Liver (tissue), 8 donors: ENCODE measurements at regions not wholly inside any gene's neighbourhood (a gene's known extent, or its start where the extent isn't known, plus 50 kb on each side); places are given as distances from the start of the nearest gene placed in this dataset.

Source experiments
- DNase-seq: peaks from one replicate; pipeline ENCODE4 v3.0.0-alpha.2; 2017; ENCODE audit warnings: low spot score
- H3K27ac ChIP-seq, 2 donors: one replicate each; pipeline ENCODE4 v1.7.0; 2013; ENCODE audit warnings: inconsistent platforms in 2 of 2, low read length in 2 of 2, control low read depth in 1 of 2, low read depth in 1 of 2, mild to moderate bottlenecking in 1 of 2
- H3K27me3 ChIP-seq, 4 donors: one replicate each; pipeline versions ENCODE4 v1.6.1 to v1.7.0; 2013; ENCODE audit warnings: low read length in 3 of 4, inconsistent platforms in 1 of 4, mild to moderate bottlenecking in 1 of 4, moderate library complexity in 1 of 4; ENCODE audit not compliant: control insufficient read depth in 4 of 4, insufficient read depth in 4 of 4
- H3K36me3 ChIP-seq, 4 donors: one replicate each; pipeline versions ENCODE4 v1.6.1 to v1.7.0; 2013; ENCODE audit warnings: low read length in 3 of 4, mild to moderate bottlenecking in 3 of 4, low read depth in 1 of 4, moderate library complexity in 1 of 4; ENCODE audit not compliant: control insufficient read depth in 4 of 4, insufficient read depth in 3 of 4
- H3K4me1 ChIP-seq, 4 donors: one replicate each; pipeline versions ENCODE4 v1.6.1 to v1.7.0; 2013; ENCODE audit warnings: low read length in 3 of 4, mild to moderate bottlenecking in 3 of 4, moderate library complexity in 1 of 4; ENCODE audit not compliant: control insufficient read depth in 4 of 4, insufficient read depth in 4 of 4
- H3K4me3 ChIP-seq, 3 donors: one replicate each; pipeline versions ENCODE4 v1.6.1 to v1.7.0; 2013; ENCODE audit warnings: low read length in 3 of 3, control low read depth in 1 of 3, low read depth in 1 of 3, mild to moderate bottlenecking in 1 of 3
- H3K9ac ChIP-seq, 2 donors: one replicate each; pipeline ENCODE4 v1.7.0; 2013; ENCODE audit warnings: low read length in 2 of 2, mild to moderate bottlenecking in 2 of 2, moderate library complexity in 2 of 2, control low read depth in 1 of 2, low read depth in 1 of 2
- H3K9me3 ChIP-seq, 4 donors: one replicate each; pipeline versions ENCODE4 v1.6.1 to v1.7.0; 2013; ENCODE audit warnings: low read length in 3 of 4; ENCODE audit not compliant: control insufficient read depth in 4 of 4
- ATF3 ChIP-seq: IDR thresholded peaks from 2 replicates; pipeline ENCODE4 v1.6.1; 2016; ENCODE audit warnings: antibody characterized with exemption
- EGR1 ChIP-seq, 2 donors: IDR thresholded peaks; 2 replicates each; pipeline ENCODE4 v1.6.1; 2016 to 2018; ENCODE audit warnings: antibody characterized with exemption in 2 of 2, low read depth in 2 of 2
- FOXA2 ChIP-seq: IDR thresholded peaks from 2 replicates; pipeline ENCODE4 v1.6.1; 2016; ENCODE audit warnings: antibody characterized with exemption
- GABPA ChIP-seq, 2 donors: IDR thresholded peaks in 1 of 2; conservative IDR thresholded peaks in 1 of 2; 2 replicates each; pipeline ENCODE4 v1.6.1; 2016; ENCODE audit warnings: antibody characterized with exemption in 2 of 2, mild to moderate bottlenecking in 1 of 2, moderate library complexity in 1 of 2
- HNF4G ChIP-seq: IDR thresholded peaks from 2 replicates; pipeline ENCODE4 v1.6.1; 2016; ENCODE audit warnings: antibody characterized with exemption
- JUND ChIP-seq, 2 donors: IDR thresholded peaks; 2 replicates each; pipeline ENCODE4 v1.6.1; 2016; ENCODE audit warnings: antibody characterized with exemption in 2 of 2
- NR2F2 ChIP-seq: IDR thresholded peaks from 2 replicates; pipeline ENCODE4 v1.6.1; 2016; ENCODE audit warnings: antibody characterized with exemption
- RAD21 ChIP-seq, 2 donors: IDR thresholded peaks; 2 replicates each; pipeline ENCODE4 v1.6.1; 2016; ENCODE audit warnings: antibody characterized with exemption in 2 of 2, mild to moderate bottlenecking in 2 of 2
- REST ChIP-seq: IDR thresholded peaks from 2 replicates; pipeline ENCODE4 v1.6.1; 2016; ENCODE audit warnings: antibody characterized with exemption, mild to moderate bottlenecking
- RXRA ChIP-seq, 2 donors: IDR thresholded peaks; 2 replicates each; pipeline ENCODE4 v1.6.1; 2017 to 2018; ENCODE audit warnings: antibody characterized with exemption in 2 of 2, mild to moderate bottlenecking in 1 of 2
- SP1 ChIP-seq: IDR thresholded peaks from 2 replicates; pipeline ENCODE4 v1.6.1; 2018; ENCODE audit warnings: antibody characterized with exemption, mild to moderate bottlenecking
- TAF1 ChIP-seq: conservative IDR thresholded peaks from 2 replicates; pipeline ENCODE4 v1.6.1; 2016; ENCODE audit warnings: antibody characterized with exemption, mild to moderate bottlenecking
- YY1 ChIP-seq: IDR thresholded peaks from 2 replicates; pipeline ENCODE4 v1.6.1; 2016; ENCODE audit warnings: antibody characterized with exemption, mild to moderate bottlenecking
- ZBTB33 ChIP-seq: IDR thresholded peaks from 2 replicates; pipeline ENCODE4 v1.6.1; 2016; ENCODE audit warnings: antibody characterized with exemption
- WGBS: extraction: QIAGEN DNeasy Blood & Tissue Kit; methylation state at CpG from one replicate; pipeline ENCODE4 v1.1.7; 2013; 5-methylcytosine and 5-hydroxymethylcytosine counted together
- TF ChIP-seq, protein P1 (sequence below): fragments of 150-350 bp; IDR thresholded peaks from 2 replicates; pipeline ENCODE4 v1.5.1; 2017; ENCODE audit warnings: improper control_type of control experiment, low read depth, low read length; ENCODE audit not compliant: missing input control
- TF ChIP-seq, protein P2 (sequence below): IDR thresholded peaks from 2 replicates; pipeline ENCODE4 v1.6.1; 2016; ENCODE audit warnings: antibody characterized with exemption
- donor health status: healthy.
- donor health status: healthy.
- donor health status: healthy.
- donor health status: healthy.
- donor health status: healthy.

GRCh38 chr6:139470997-139471396 lies 96.5 kb upstream of the CITED2 start:
- H3K27ac ChIP-seq, result no peak overlapping the region
- H3K27me3 ChIP-seq, result no peaks in the 10 kb centered on the region
- H3K36me3 ChIP-seq, result no peaks in the 10 kb centered on the region
- no peak for DNase-seq
- H3K9ac ChIP-seq, result no peak overlapping the region
- peaks cover 3 to 36% (median 19%) of the 10 kb centered on the region in 4 donors for H3K4me1 ChIP-seq
- no peak overlapping the region for H3K4me3 ChIP-seq
- 94% methylated on average over 8 of the region's 8 CpGs for WGBS
- H3K9me3 ChIP-seq, result no peaks in the 10 kb centered on the region
- TF ChIP-seq NR2F2 (no peak), GABPA (IDR thresholded peaks at IDR 0.05 in 1 of 2, conservative IDR thresholded peaks at IDR 0.05 in 1 of 2) (no peak), ZBTB33 (no peak), TAF1 (no peak), FOXA2 (no peak), RXRA (IDR thresholded peaks at IDR 0.05) (no peak), YY1 (no peak), JUND (IDR thresholded peaks at IDR 0.05) (no peak)
- TF ChIP-seq, protein P1, sequence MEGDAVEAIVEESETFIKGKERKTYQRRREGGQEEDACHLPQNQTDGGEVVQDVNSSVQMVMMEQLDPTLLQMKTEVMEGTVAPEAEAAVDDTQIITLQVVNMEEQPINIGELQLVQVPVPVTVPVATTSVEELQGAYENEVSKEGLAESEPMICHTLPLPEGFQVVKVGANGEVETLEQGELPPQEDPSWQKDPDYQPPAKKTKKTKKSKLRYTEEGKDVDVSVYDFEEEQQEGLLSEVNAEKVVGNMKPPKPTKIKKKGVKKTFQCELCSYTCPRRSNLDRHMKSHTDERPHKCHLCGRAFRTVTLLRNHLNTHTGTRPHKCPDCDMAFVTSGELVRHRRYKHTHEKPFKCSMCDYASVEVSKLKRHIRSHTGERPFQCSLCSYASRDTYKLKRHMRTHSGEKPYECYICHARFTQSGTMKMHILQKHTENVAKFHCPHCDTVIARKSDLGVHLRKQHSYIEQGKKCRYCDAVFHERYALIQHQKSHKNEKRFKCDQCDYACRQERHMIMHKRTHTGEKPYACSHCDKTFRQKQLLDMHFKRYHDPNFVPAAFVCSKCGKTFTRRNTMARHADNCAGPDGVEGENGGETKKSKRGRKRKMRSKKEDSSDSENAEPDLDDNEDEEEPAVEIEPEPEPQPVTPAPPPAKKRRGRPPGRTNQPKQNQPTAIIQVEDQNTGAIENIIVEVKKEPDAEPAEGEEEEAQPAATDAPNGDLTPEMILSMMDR, result no peak

- H3K4me3 ChIP-seq, result no peak overlapping the region
- no peak for DNase-seq
- peaks cover 0 to 16% (median 4%) of the 10 kb centered on the region in 4 donors for H3K4me1 ChIP-seq
- no peaks in the 10 kb centered on the region for H3K27me3 ChIP-seq
- no peaks in the 10 kb centered on the region for H3K36me3 ChIP-seq
- no peaks in the 10 kb centered on the region for H3K9me3 ChIP-seq
- WGBS, result 67% methylated on average over 4 of the region's 4 CpGs
- H3K9ac ChIP-seq, result no peak overlapping the region
- no peak for TF ChIP-seq REST
- TF ChIP-seq GABPA (IDR thresholded peaks at IDR 0.05 in 1 of 2, conservative IDR thresholded peaks at IDR 0.05 in 1 of 2), result no peak
- no peak for TF ChIP-seq NR2F2
- no peak for TF ChIP-seq ZBTB33
- TF ChIP-seq EGR1 (IDR thresholded peaks at IDR 0.05; ENCODE audit: low read depth in 2 of 2), result no peak
- TF ChIP-seq HNF4G, result no peak
- no peak for TF ChIP-seq RAD21 (IDR thresholded peaks at IDR 0.05)
- TF ChIP-seq, protein P2, sequence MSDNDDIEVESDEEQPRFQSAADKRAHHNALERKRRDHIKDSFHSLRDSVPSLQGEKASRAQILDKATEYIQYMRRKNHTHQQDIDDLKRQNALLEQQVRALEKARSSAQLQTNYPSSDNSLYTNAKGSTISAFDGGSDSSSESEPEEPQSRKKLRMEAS, result no peak
- no peak for TF ChIP-seq SP1
- TF ChIP-seq ATF3, result no peak
- TF ChIP-seq FOXA2, result no peak
- no peak for TF ChIP-seq TAF1
- H3K27ac ChIP-seq, result no peak overlapping the region
Measured at GRCh38 chr6:139468178-139468819, 93.9 kb upstream of the CITED2 start.
